ENCODE measurements at regions not wholly inside any gene's neighbourhood (a gene's known extent, or its start where the extent isn't known, plus 50 kb on each side); places are given as distances from the start of the nearest gene placed in this dataset.
A peak's percentile ranks its signal among the peaks of the same experiment; 100 is the strongest.

DNA sequence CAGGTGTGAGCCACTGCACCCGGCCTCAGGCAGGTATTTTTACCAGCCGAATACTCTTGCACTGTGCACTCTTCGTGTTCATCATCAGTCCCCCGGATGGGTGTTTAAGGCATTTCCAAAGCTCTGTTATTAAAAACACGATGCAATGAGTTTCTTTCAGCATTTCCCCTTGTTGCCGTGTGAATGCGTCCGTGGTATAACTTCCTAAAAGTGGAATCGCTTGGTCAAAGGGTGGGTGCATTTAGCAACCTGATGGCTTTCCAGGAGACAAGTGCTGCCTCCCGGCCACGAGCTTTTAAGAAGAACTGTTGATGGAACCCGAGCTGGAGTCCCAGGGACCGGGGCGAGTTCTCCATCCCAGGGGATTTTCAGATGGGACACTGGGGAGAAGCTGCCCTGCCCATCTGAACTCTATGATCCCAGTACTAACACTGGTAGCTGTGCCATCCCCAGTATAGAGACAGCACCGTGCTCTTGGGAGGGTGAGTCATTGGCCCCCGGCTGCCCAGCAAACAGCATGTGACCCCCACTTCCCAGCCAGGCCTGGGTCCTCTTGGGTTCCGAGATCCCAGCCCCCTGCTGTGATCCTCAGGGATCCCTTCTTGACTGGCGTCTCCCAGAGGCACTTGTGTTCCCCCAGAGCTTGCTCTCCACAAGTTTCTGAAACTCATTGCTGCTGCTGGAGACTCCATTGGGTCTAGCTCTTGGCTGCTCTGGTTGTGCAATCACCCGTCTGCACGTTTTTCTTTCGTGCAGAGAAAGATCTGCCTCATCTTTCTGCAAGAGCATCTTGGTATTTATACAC is 169.5 kb upstream of the IER5L start:
- peak in 1 of 2 donors; percentile 3 for TF ChIP-seq POLR2A (IDR thresholded peaks at IDR 0.05)
- TF ChIP-seq, protein P1, sequence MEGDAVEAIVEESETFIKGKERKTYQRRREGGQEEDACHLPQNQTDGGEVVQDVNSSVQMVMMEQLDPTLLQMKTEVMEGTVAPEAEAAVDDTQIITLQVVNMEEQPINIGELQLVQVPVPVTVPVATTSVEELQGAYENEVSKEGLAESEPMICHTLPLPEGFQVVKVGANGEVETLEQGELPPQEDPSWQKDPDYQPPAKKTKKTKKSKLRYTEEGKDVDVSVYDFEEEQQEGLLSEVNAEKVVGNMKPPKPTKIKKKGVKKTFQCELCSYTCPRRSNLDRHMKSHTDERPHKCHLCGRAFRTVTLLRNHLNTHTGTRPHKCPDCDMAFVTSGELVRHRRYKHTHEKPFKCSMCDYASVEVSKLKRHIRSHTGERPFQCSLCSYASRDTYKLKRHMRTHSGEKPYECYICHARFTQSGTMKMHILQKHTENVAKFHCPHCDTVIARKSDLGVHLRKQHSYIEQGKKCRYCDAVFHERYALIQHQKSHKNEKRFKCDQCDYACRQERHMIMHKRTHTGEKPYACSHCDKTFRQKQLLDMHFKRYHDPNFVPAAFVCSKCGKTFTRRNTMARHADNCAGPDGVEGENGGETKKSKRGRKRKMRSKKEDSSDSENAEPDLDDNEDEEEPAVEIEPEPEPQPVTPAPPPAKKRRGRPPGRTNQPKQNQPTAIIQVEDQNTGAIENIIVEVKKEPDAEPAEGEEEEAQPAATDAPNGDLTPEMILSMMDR (IDR thresholded peaks at IDR 0.05 in 4 of 5, conservative IDR thresholded peaks at IDR 0.05 in 1 of 5): no peak
